Loucy (cell line): ENCODE measurements at regions not wholly inside any gene's neighbourhood (a gene's known extent, or its start where the extent isn't known, plus 50 kb on each side); places are given as distances from the start of the nearest gene placed in this dataset.

Experiments
- CTCF ChIP-seq: fragments of 200-600 bp; sonication (generic); conservative IDR thresholded peaks from 2 replicates; pipeline ENCODE4 v1.5.1; 2014; ENCODE audit warnings: mild to moderate bottlenecking, antibody characterized with exemption, low read length
- EZH2phosphoT487 ChIP-seq: fragments of 200-600 bp; IDR thresholded peaks from 2 replicates; pipeline ENCODE4 v1.6.1; 2018; ENCODE audit warnings: antibody characterized with exemption, mild to moderate bottlenecking, moderate library complexity, borderline replicate concordance

- peak; percentile 31 for TF ChIP-seq CTCF
- TF ChIP-seq EZH2phosphoT487: no peak
Observed at GRCh38 chr14:43503508-43503907, 1003.6 kb downstream of the FSCB start.
